Activated CD8-positive, alpha-beta memory T cell treated with anti-CD3 and anti-CD28 coated beads for 4 hours (primary cell): ENCODE measurements at regions not wholly inside any gene's neighbourhood (a gene's known extent, or its start where the extent isn't known, plus 50 kb on each side); places are given as distances from the start of the nearest gene placed in this dataset.

ENCODE experiments used
- DNase-seq, 2 donors: peaks; one replicate each; pipeline ENCODE4 v3.0.0-alpha.2; 2020; ENCODE audit warnings: low read depth in 2 of 2

GRCh38 chr10:21263263-21263803, 262.1 kb downstream of the SKIDA1 start:
- no peak for DNase-seq

GRCh38 chr10:21261842-21262294, 263.6 kb downstream of the SKIDA1 start:
- no peak for DNase-seq

- no peak for DNase-seq
These were observed 264.9 kb downstream of the SKIDA1 start for GRCh38 chr10:21260506-21261149.

- DNase-seq: no peak
These were observed 265.4 kb downstream of the SKIDA1 start for GRCh38 chr10:21260066-21260465.

- DNase-seq: no peak
These were observed 267.6 kb downstream of the SKIDA1 start for GRCh38 chr10:21257919-21258318.

GRCh38 chr10:21257191-21257590, 268.3 kb downstream of the SKIDA1 start:
- DNase-seq: no peak

GRCh38 chr10:21249435-21249834, 276.0 kb downstream of the SKIDA1 start:
- no peak for DNase-seq

GRCh38 chr10:21247592-21247991, 277.9 kb downstream of the SKIDA1 start:
- DNase-seq: no peak

- no peak for DNase-seq
These were observed 279.3 kb downstream of the SKIDA1 start for GRCh38 chr10:21246178-21246577.

GRCh38 chr10:21243748-21244257, 281.7 kb downstream of the SKIDA1 start:
- no peak for DNase-seq

- no peak for DNase-seq
These were observed 282.6 kb downstream of the SKIDA1 start for GRCh38 chr10:21242915-21243314.

GRCh38 chr10:21238717-21239116, 286.8 kb downstream of the SKIDA1 start:
- DNase-seq: no peak

GRCh38 chr10:21238044-21238443, 287.4 kb downstream of the SKIDA1 start:
- no peak for DNase-seq

- no peak for DNase-seq
These were observed 290.7 kb downstream of the SKIDA1 start for GRCh38 chr10:21234761-21235160.

- DNase-seq: no peak
These were observed 295.3 kb downstream of the SKIDA1 start for GRCh38 chr10:21230219-21230618.

GRCh38 chr10:21217748-21218367, 307.6 kb downstream of the SKIDA1 start:
- no peak for DNase-seq

- DNase-seq: no peak
These were observed 308.4 kb downstream of the SKIDA1 start for GRCh38 chr10:21217107-21217506.

- DNase-seq: no peak
These were observed 311.2 kb downstream of the SKIDA1 start for GRCh38 chr10:21214329-21214728.

GRCh38 chr10:21213381-21213780, 312.1 kb downstream of the SKIDA1 start:
- no peak for DNase-seq

- DNase-seq: no peak
These were observed 312.6 kb downstream of the SKIDA1 start for GRCh38 chr10:21212912-21213311.

- DNase-seq: no peak
These were observed 313.1 kb downstream of the SKIDA1 start for GRCh38 chr10:21212348-21212747.

- no peak for DNase-seq
These were observed 312.4 kb upstream of the NEBL start for GRCh38 chr10:21209495-21209894.

- DNase-seq: no peak
These were observed 311.7 kb upstream of the NEBL start for GRCh38 chr10:21208666-21209316.
